ENCODE measurements at regions not wholly inside any gene's neighbourhood (a gene's known extent, or its start where the extent isn't known, plus 50 kb on each side); places are given as distances from the start of the nearest gene placed in this dataset.

DNA sequence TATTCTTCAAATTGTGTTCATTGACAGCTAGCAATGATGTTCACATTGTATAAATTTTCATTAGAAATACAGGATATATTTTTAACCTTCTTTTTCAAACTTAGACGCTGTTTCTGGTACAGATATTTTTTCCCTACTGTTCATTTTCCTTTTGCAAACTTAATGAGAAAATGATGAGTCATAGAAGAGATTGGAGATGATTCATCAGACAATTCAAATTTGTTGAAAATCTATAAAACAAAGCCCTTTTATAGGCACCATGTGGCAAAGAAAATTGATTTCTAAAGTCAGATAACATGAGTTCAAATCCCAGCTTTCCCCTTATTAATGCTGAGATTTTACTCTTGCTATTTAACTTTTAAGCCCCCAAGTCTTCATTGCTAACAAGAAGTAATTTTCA lies 728.8 kb upstream of the DDX18 start:
- no peak for DNase-seq

DNA sequence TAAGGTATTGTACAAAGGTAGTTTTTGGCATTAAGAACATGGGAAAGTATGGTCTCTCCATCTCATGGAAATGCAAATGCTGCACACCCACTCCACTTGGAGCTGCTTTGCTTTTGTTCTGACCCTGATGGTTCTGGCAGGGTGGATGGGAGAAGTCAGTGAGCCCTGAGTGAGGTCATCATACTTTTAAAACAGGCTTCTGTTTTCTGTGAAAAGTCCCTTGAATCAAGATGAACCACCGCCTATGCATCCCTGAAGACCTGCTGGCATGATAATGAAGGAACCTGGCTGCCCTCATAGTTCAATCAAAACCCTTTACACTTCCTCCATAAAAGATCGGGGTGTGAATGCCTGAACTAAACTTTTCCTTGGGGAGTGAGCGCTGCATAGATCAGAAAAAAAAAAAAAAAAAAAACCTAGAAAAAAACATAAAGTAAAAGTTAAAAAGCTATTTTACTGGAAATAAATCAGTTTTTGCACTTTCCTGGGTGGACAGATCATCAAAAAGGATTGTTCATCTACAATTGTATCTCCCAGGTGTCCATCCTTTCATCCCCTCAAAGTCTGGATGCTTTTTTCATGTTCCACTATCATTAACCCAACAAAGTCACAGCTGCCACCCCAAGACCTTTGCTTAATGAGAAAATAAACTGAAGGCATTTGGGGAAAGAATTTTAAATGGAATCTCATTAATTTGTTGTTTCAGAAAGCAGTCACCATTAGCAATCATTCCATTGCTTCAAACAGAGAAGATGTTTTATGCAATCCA lies 728.1 kb upstream of the DDX18 start:
- DNase-seq, result no peak

DNA sequence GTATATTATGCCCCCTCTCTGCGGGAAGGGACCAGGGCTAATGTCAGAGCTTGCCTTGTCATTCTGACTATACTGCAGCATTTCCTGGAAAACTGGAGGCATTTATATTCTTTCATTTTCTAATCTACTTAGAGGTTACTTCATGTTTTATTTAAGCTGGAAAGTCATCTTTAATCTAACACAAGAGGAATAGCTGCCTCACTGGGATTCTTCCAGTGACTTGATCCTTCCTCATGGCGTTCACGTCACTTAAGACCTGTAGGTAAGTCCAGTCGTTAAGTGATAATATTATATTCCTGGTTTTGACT lies 727.6 kb upstream of the DDX18 start:
- no peak for DNase-seq

DNA sequence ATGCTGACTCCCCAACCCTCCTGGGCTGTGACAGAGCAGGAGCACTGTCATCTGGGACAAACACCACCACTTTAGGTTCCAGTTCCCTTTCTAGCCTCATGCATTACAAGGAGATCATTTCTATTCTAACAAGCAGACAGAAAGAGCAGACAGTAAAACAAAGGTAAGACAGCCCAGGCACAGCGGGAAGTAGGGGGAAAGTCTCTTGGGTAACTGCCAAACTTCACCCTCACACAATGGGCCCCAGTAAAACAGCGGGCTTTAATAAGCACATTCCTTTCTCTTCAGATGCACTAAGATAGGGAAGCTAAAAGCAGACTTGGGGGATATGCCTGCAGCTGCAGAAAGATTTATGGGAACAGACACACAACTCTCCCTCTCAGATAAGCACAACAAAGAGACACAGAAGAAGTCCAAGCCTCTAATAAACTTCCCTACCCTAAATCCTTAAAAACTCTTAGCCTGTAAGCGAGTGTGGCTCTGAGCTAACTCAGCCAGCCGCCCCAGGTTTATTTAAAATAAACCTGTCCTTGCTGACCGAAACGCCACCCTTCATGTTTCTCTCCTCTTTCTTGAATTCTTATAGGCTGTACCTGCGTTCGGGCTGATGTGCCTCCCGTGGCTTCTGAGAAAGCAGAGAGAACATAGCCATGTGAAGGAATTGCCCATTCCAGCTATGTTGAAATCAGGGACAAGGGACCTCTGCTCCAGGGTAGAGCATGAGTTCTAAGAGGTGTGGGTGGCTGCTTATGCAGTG lies 726.8 kb upstream of the DDX18 start:
- DNase-seq, result no peak

DNA sequence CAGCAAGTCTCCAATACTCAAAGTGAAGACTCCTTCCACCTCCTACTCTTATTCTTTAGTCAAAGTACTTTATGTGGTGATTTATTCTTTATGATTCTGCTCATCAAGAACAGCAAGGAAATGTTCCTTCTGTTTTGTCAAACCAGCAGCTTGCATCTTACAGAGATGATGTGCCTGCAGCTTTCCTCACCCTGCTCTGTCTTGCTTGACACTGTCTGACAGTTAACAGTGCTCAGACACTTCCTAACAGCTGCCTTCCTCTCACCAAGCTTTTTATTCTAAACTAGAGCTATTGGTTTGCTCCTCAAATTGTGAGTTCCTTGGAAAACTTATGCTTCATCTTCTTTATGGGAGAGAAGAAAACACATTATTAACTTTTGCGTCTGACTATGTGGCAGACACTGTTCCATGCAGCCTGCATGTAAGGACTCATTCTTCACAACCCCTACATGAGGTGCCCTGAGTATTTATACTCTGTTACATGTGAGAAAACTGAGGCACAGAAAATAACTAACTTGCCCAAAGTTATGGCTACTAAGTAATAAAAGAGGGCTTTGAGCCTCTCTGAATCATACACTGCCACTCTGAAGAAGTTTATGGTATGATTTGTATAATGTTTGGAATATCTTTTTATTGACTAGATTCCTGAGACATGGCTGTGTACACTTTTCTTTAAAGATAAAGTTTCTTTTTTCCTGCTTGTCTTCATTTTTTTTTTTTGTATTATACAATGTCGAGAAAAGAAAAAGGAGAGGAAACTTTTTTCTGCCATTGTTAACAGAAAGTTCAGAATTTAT lies 723.3 kb upstream of the DDX18 start:
- no peak for DNase-seq

DNA sequence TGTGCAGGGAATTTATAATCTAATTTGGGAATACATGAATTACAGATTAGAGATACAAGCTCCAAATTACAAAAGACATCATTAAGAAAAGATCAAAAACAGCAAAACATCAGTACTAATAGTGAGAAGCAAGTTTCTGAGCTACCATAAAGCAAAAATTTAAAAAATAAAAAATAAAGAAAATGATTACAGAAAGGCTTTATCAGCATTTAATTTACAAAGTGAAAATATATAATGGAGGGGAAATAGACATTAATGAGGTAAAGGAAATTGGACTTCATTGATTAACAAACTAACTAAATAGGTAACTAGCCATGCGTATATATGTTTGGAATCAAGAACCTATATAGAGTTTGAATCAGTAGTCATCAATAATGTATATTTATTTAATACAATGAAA lies 712.9 kb upstream of the DDX18 start:
- no peak for DNase-seq

DNA sequence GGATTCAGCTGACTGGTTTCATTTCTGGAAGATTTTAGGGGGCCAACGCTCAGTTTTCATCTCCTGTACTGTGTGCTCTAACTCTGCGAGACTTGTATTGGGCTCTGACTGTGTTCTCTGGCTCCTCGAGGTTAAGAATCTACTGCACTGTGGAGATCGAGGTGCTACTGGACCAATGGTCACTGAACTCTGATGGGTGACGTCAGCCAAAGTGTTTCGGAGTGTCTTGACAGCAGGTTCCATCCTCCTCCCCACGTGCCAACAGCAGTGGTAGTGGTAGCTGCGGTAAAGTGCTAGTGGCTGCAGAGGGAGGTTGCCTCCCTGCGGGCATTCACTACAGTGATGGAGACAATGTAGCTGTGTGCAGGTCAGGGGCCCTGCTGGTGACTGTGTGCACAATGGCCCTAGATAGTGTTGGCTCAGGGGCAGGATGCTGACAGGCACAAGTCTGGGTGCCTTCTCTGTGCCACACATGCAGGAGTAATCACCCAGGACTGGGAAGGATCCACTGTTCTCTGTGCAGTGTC lies 705.7 kb upstream of the DDX18 start:
- DNase-seq, result no peak

DNA sequence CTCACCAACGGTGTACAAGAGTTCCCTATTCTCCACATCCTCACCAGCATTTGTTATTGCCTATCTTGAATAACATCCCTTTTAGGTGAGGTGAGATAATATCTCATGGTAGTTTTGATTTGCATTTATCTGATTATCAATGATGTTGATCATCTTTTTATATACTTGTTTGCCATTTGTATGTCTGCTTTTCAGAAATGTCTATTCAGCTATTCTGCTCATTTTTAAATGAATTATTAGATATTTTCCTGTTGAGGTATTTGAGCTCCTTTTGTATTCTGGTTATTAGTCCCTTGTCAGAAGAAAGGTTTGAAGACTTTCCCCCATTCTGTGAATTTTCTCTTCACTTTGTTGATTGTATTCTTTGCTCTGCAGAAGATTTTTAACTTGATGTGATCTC lies 695.5 kb upstream of the DDX18 start:
- no peak for DNase-seq

DNA sequence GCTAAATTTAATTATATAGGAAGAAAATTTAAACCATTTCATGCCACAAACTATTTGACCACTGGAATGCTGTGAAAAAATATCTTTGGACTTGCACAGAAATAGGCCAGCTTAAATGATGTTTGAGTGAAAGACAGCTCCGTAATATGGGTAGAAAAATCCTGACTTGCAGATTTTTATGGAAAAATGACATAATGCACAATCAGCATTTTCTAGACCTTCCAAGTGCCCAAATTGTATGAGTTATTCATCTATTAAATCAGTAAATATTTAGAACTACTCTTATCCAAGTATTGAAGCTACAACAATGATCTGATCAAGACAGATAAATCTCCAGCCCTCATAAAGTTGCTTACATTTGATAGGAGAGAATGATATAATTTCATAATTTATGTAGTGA lies 691.1 kb upstream of the DDX18 start:
- DNase-seq, result no peak

DNA sequence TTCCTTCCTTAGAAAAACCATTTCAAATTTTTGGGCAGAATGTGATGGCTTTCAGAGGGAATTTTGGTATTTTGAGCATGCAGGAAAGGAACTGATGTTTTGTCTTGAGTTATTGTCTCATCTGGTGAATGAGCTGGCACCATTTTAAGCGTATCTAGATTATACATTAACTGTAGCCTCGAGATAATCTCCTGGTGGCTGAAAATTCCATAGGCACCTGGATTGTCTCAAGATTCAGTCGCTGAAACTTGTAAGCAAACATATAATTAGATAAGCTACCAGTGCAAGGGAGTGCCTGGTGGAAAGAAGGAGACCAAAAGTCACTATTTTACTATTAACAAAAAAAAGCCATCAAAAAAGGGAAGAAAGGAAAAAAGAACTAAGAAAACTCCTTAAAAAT lies 687.8 kb upstream of the DDX18 start:
- DNase-seq, result no peak

DNA sequence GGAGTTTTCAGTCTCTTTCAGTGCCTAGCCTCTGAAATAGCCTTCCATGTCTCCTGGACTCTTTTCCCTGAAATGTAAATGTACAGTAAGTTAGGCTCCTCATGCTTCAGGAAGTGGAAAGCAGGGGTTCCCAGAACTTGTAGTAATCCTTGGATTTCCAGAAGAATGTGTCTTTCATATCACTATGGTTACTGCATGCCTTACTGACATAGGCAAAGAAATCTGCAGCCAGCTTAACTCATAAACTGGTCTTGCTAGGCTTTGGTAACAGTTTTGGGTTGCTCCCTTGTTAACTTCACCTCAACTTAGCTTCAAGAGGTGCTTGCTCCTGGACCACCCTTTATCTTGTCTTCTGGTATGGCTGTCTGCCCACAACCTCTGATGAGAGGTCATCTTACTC lies 686.8 kb upstream of the DDX18 start:
- no peak for DNase-seq

DNA sequence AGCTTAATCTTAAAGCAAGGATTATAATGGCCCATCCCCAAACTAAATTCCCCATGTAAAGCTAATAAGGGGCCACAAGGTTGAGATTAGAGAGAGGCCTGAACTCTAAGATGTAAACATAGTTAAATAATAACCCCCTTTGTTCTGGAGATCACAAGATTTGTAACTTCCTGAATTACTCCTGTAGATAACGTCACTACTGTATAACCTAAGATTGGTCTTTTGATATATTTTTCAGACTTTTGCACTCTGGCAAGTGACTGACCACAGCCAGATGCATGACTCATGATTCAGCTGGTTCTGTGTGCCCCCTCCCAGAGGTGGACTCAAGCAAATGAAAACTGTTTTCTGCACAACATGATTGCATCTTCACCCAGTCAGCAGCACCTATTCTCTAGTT lies 686.0 kb upstream of the DDX18 start:
- no peak for DNase-seq

DNA sequence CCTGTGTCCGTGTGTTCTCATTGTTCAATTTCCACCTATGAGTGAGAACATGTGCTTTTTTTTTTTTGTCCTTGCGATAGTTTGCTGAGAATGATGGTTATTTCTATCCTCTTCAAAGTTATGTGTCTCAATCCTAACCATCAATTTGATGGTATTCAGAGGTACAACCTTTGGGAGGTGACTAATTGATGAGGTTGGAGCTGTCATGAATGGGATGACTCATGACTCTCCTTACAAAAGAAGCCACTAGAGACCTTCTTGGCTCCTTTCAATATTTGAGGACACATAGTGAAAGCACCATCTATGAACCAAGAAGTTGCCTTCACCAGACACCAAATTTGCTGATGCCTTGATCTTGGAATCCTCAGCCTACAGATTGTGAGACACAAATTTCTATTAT lies 677.1 kb upstream of the DDX18 start:
- DNase-seq, result no peak

DNA sequence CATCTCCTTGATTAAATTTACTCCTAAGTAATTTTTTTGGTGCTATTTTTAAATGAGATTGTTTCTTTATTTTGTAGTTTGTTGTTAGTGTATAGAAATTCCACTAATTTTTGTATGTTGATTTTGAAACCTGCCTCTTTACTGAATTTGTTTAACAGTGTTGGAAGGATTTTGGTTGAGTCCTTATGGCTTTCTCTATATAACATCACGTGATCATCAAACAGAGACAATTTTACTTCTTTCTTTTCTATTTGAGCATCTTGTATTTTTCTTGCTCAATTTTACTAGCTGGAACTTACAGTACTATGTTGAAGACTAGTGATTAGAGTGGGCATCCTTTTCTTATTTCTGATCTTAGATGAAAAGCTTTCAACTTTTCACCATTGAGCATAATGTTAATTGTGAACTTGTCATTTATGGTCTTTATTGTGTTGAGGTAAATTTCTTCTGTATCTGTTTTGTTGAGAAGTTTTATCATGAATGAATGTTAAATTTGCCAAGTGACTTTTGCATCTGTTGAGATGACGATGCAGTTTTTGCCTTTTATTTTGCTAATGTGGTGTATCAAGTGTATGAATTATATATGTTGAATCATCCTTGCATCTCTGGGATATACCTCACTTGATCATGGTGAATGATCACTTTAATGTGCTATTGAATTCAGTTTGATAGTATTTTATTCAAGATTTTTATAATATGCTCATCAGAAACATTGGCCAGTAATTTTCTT lies 645.3 kb upstream of the DDX18 start:
- DNase-seq, result no peak

DNA sequence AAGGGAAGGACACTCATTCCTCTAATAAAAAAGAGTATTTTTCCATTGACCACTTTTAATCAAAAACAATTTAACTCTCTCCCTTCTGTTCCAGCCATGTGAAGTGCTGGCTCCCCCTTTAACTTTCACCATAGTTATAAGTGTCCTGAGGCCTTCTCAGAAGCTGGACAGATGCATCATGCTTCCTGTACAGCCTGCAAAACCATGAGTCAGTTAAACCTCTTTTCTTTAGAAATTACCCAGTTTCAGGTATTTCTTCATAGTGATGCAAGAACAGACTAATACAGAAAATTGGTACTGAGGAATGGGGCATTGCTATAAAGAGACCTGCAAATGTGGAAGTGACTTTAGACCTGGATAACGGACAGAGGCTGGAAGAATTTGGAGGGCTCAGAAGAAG lies 643.6 kb upstream of the DDX18 start:
- no peak for DNase-seq

DNA sequence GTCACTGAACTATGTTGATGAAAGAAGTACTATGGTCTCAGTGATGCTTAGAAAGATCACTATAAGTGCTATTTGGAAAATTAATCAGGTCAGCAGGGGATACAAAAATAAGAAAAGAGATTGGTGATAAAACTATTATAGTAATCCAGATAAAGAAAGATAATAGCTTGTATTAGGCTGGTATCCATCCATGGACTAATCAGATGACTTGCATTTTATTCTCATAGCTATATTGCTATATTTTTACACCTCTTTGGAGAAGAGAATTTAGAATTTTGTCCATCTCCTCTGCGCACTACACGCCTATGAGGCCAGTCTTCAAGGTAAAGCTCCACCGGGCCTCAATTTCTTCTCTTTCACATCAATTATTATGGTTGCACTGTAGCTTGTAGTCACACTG lies 635.1 kb upstream of the DDX18 start:
- DNase-seq, result no peak

DNA sequence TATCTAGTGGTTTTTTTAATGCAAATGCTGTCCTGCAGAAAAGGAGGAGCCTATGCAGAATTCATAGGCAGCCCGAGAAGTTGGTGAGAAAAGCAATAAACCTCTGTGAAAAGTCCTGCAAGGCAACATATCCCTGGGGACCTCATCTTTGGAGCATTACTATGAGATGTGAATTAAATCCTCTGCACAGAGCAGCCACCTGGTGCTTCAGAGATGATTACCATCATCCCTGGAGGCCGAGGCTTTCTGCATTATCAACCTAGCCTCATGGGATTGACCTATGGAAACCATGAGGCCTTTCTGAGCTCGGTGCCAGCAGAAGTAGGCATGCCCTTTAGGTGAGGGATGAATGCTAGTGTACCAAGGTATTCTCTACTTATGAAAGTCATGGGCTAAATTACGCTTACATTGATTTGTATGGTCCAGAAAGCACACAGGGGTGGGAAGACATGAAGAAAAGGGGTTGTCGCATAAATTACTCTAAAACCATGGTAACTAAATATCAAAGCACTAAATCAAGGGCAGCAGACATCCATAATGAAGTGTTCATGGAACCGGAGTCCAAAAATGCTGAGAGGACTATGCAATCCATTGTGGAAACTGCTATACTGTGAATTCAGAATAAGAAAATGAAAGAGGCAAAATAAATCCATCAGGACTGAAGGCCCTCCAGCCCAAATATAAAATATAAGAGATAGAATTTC lies 623.5 kb upstream of the DDX18 start:
- no peak for DNase-seq

DNA sequence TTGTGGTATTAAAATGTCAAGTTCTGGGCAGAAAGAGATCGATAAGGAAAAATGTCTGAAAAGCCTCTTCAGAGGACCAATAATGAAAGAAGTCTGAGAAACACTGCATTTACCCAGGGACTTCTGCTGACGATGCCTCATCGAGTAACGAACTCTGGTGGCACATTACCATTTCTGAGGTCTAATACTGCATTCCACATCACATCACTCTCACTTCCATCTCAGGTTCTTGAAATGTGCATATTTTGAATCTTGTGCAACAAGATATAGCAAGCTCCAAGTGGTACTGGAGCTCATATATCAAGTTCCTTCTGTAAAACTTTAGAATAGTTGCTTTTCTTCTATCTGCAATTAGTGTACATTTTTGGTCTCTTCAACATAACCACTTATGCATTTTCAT lies 619.1 kb upstream of the DDX18 start:
- DNase-seq, result no peak

DNA sequence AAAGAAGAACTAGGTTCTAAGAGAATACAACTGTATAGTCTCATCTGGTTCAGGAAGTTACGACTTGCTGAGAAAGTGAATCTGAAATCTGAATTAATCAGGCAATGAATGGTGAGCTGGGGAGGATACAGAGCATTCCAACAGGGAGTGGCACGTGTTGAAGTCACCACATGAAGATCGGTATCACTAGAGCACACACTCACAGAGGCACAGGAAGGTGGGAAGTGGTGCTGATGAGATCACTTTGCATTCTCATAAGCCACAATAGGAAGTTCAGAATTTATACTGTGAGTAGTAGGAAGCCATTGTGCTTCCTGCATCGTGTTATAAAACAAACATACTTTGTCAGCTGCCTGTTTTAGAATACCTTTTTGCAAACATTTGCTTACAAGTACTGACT lies 615.0 kb upstream of the DDX18 start:
- DNase-seq, result no peak

DNA sequence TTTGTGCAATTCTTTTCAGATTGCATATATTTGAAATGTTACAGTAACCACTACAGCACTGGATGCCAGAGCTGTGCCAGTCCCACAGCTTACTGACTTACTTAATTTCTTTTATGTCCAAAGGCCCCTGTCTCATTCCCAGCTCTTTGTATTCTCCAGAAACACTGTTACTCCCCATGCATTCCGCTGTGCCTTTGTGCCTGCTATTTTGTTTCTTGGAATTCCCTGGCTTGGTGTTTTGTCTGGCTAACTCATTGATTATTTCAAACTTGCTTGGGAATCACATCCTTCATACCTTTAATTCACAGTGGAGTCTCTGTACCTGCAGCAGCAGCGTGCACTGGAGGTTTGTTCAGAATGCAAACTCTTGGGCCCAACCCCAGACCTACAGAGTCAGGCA lies 601.9 kb upstream of the DDX18 start:
- DNase-seq, result no peak

DNA sequence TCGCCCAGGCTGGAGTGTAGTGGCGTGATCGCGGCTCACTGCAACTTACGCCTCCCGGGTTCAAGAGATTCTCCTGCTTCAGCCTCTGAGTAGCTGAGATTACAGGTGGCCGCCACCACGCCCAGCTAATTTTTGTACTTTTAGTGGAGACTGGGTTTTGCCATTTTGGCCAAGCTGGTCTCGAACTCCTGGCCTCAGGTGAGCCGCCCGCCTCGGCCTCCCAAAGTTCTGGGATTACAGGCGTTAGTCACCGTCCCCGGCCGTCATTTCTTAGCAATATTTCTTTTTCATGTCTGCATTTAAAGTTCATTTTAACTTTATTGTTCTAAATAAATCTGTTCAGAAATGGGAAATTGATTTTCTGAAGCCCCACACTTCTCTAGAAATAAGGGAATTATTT lies 597.3 kb upstream of the DDX18 start:
- no peak for DNase-seq

DNA sequence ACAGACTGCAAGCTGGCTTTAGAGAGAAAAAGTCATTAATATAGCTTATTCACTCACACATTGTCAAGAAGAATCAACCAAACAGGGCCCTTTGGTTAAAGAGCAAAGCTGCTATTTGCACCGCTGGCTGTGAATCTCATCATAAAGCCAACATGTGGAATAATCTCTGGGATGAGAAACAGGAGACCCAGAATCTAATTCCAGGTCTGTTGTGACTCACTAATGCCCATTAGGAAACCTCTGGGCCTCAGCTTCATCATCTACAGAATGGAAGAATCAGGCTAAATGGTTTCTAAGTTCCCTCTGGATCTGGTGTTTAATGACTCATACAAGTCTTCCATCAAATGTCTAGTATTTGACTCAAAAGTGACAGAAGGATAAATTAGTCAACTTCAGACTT lies 591.7 kb upstream of the DDX18 start:
- no peak for DNase-seq

DNA sequence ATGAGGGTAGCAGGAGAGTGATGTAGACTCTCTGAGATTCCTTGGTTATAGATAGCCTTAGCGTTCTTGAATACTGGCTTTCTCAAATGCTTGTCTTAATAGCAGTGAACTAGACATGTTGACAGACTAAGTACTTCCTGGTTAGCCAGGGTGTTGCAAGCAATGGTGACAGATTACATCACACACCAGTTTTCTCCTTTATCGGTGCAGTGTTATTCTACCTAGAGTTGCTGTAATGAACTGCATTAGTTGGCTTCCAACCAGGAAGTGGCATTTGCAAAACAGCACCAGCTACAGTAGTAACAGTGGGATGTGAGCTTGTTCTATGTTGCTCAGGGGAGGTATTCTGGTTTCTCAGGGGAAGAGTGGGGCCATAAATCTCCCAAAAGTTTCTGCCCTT lies 582.2 kb upstream of the DDX18 start:
- DNase-seq, result no peak
